ENCODE measurements at regions not wholly inside any gene's neighbourhood (a gene's known extent, or its start where the extent isn't known, plus 50 kb on each side); places are given as distances from the start of the nearest gene placed in this dataset.

DNA sequence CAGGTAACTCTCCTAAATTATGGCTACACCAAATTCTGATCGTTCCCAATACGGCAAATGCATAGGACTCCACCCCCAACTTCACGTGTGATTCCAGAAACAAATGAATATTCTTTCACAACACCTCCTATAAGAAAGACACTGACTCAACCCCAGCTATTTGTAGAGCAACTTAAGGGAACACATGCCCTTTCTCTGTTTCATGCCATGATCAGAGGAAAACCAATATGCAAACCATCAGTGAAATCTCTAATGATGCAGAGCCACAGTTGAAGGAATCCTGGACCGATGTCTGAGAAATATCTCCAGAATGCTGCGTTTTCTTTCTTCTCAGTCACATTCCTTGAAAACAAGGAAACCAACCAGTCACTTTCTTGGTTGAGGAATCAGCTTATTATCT, 164.2 kb upstream of the PTBP2 start:
- TF ChIP-seq, protein P1, sequence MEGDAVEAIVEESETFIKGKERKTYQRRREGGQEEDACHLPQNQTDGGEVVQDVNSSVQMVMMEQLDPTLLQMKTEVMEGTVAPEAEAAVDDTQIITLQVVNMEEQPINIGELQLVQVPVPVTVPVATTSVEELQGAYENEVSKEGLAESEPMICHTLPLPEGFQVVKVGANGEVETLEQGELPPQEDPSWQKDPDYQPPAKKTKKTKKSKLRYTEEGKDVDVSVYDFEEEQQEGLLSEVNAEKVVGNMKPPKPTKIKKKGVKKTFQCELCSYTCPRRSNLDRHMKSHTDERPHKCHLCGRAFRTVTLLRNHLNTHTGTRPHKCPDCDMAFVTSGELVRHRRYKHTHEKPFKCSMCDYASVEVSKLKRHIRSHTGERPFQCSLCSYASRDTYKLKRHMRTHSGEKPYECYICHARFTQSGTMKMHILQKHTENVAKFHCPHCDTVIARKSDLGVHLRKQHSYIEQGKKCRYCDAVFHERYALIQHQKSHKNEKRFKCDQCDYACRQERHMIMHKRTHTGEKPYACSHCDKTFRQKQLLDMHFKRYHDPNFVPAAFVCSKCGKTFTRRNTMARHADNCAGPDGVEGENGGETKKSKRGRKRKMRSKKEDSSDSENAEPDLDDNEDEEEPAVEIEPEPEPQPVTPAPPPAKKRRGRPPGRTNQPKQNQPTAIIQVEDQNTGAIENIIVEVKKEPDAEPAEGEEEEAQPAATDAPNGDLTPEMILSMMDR (IDR thresholded peaks at IDR 0.05), result no peak
- no peak for TF ChIP-seq ZFX (IDR thresholded peaks at IDR 0.05; ENCODE audit: borderline replicate concordance)
